ENCODE measurements at regions not wholly inside any gene's neighbourhood (a gene's known extent, or its start where the extent isn't known, plus 50 kb on each side); places are given as distances from the start of the nearest gene placed in this dataset.

DNA sequence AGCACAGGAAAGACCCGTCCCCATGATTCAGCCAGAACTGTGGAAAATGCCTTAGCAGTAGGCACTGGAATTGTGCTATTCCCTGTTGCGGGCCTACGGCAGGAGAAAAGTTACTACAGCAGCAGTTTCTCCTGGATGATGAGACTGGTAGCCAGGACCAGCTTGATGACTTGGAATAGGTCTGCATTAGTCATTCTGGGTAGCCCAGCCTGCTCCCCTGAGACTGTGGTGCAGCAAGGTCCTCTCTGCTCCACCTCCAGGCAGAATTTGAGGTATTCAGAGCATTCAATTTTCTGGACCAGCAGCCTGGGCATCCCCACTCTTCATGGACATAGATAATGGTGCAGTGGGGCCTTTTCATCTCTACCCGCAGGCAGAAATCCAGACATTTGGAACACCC is 490.0 kb downstream of the SH2D4B start:
- DNase-seq: no peak

DNA sequence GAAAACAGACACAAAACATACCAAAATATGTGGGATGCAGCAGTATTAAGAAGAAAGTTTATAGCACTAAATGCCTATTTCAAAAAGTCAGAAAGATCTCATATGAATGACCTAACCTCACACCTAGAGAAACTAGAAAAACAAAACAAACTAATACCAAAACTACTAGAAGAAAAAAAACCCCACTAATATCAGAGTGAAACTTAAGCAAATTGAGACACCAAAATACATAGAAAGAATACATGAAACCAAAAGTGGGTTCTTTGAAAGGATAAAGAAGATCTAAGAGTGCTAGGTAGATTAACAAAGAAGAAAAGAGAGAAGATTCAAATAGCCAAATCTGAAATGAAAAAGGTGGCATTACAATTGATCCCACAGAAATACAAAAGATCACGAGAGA is 494.1 kb downstream of the SH2D4B start:
- DNase-seq: no peak

DNA sequence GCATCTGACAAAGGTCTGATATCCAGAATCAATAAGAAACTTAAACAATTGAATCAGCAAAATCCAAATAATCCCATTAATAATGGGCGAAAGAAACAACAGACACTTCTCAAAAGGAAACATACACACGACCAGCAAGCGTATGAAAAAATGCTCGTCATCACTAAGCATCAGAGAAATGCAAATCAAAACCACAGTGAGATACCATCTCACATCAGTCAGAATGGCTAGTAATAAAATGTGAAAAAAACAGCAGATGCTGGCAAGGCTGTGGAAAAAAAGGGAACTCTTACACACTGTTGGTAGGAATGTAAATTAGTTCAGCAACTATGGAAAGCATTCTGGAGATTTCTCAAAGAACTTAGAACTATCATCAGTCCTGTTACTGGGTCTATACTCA is 496.7 kb downstream of the SH2D4B start:
- no peak for DNase-seq

DNA sequence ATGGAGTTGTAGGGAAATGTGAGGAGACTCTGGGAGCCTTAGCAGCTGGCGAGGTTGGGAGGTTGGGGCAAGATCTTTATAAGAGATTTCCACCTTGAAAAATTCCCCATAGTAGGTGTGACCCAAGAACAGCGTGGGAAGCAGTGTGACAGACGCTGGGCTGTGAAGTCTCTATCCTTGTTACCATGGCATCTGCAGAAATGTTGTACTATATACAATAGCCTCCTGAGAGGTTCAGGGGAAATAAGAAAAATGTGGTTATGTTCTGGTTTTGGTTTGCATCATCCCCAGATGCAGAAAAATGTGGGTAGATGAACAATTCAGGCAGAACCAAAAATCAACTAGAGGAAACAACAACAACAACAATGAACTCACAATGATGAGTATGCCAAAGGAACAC is 498.6 kb downstream of the SH2D4B start:
- no peak for DNase-seq

DNA sequence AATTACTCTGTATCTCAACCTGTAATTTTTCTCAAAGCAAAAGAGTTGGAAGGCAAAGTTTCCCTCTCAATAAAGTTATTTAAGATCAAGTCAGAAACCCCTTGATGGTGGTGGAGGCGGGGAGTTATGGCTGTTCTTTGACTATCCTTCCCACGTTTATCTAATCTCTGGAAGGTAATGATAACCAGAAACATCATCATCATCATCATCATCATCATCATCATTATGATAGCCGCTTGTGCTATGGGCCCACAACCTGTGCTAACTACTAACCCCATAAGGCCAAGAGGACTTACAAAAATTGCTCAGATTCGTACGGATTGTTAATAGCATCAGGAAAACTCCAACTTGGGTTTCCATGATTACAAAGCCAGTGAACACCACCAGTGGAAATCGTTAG is 502.3 kb downstream of the SH2D4B start:
- DNase-seq: no peak

DNA sequence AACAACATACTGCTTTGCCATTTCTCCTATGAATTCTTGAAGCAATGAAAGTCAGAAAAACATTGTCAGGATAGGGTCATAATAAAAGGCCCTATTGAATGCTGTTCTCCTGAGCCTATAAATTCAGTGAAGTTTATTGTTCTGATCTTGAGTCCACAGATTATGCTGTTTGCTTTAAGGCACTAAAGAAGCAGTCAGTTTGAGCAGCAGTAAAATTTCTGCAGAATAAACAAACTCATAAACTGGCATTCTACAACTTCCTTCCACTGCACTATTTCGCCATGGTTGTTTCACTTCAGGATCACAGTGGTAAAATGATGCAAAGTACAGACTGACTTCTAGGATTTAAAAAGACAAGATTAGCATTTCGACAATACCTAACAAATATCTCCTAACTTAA is 503.2 kb downstream of the SH2D4B start:
- no peak for DNase-seq

DNA sequence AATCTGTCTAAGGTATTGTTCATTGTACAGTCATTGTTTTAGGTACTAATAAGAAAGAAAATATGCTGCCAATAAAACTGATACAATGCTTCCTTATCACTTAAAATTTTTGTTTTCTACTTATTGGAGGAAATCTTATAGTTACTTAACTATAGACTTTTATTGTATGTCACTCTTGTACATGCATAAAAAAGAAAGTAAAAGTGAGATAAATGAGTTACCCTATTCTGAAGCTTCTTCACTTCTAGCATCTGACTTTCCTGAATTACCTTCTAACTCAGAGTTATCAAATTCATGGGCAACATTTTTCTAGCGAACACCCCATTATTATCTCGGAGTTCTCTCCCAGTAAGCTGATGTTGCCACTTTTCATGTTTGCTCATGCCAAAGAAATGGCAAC is 504.9 kb downstream of the SH2D4B start:
- DNase-seq: no peak

DNA sequence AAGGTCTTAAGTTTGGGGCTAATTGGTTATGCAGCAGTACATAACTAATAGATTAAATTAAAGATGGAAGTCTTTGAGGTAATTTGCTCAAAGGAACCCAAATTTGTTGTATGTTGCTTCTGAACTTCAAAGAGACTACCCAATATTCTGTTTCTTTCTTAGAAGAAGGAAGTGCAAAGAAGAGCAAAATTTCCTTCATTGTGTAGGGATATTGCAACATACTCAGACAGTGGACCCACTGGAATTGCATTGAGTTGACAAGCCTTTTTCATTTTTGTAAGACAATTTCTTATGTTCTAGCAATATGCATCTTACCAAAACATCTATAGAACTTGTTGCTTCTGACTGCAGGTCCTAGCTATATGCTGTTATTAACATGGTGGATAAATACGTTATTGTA is 527.8 kb downstream of the SH2D4B start:
- no peak for DNase-seq

DNA sequence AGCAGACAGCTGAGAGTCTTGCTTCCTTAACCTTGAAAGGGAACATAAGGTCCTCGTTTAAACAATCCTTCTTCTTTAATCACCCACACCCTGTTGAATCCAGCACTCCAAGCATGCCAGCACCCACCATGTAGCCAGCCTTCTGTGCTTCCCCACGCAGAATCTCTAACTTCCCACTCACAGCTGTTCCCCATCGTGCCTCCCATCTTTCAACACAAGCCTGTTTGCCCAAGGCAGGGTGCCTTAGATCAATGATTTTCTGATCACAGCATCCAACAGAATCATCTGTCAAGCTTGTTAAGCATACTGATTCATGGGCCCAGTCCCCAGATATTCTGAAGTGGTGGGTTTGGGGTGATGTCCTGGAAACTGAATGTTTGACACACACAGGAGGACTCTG is 530.8 kb downstream of the SH2D4B start:
- DNase-seq: no peak

DNA sequence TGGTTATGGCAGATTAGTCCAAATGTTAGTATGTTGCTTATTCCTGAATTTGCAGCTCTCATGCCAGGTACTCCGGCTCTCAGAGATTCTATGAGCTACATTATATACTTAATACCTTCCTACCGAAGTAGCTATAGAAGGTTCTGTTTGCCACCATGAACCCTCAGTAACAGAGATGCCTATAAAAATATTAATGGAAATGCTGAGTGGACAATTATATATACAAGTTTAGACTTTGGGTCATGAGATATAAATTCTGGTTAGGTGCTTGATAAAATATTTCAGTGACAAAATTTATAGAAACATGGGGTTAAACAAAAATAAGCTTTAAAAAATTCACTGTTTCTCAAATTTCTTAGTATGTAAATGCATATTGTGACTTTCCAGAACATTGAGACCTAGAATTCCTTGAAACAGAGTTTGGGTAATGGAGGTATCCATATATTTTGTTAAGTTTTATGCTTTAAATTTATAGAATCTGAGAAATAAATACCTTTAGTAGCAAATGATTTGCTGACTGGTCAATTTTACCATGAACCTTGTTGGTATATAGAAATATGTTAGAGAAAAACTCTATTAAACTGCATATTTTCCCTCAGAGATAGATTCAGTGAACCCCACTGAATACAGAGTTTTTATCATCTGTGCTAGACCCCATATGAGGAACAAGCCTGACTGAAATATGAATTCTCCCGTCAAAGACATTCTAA is 533.5 kb downstream of the SH2D4B start:
- DNase-seq: no peak

DNA sequence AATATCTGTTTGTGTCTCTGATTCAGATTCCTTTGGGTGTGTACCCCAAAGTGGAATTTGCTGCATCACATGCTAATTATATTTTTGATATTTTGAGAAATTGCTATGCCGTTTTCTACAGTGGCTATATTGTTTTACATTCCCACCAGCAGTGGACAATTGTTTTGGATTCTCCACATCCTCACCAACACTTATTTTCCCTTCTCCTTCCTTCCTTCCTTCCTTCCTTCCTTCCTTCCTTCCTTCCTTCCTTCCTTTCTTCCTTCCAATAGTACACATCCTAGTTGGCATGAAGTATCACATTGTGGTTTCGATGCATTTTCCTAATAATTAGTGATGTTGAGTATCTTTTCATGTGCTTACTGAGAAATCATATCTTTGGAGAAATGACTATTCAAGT is 535.5 kb downstream of the SH2D4B start:
- DNase-seq: no peak

DNA sequence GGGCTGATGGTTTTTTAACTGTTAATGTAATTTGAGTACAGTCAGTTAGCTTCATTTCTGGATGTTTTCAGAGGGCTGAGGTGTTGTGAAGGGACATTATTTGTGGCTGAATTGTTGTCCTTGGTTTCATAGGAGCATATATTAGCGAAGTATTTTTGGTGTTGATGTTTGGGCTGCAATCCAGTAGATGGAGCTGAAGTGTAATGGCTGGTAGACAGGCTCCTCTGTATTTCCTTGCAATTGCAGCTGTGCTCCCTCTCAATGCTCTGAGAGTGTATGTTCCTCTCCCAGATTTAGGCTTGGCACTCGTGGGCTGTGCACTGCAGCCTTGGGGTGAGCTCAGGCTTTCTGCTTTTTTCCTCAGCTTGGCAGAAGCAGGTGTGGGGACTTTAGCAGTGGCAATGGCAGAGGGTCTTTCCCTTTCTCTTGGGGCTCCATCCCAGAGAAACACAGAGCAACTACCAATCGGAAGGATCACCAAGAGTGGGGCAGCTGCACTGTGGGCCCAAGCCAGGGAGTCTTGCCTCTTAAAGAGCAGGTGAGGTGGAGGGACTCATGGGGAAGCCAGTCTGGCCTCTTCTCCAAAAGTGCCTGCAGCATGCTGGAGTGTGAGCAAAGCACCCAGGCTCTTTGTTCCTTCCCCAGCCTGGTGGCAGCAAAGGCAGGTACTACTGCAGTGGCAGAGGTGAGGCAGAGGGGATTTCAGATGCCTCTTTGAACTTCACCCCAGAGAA is 544.4 kb downstream of the SH2D4B start:
- no peak for DNase-seq

DNA sequence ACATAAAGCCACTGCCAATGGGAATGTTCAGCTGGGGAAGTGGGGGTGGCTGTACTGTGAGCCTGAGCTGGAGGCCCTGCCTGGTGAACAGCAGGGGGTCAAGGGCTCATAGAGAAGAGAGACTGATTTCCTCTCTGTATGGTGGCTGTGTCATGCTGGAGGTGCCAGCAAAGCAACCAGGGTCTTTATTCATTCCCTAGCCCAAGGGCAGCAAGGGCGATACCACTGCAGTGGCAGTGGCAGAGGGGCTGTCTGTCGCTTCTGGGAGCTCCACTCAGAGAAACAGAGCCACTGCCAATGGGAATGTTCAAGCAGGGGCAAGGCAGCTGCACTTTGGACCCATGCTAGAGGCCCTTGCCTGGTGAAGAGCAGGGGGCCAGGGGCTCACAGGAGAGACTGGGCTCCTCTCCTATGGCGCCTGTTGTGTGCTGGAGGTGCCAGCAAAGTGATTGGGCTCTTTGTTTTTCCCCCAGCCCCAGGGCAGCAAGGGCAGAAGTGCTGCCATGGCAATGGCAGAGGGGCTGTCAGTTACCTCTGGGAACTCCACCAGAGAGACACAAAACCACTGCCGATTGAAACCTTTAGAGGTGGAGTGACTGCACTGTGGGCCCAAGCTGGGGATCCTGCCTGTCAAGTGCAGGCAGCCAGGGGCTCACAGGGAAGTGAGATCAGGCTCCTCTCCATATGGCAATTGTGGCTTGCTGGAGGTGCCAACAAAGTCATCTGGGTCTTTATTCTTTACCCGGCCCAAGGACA is 545.1 kb downstream of the SH2D4B start:
- DNase-seq: no peak

DNA sequence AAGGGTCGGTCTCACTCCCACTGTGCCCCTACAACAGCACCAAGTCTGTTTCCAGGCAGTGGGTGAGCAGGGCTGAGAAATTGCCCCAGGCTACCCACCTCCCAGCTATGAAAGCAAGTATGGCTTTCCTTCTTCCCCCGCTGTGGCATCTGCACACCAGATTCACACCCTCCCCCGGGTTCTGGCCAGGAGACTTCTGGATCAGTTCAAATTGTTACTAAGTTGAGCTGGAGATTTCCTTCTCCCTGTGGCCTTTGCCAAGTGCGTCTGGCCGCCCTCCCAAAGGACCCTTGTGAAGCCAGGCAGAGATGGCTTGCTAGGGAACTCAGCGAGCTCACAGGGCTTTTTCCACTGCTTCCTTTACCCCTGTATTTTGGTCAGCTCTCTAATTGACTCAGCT is 555.4 kb downstream of the SH2D4B start:
- DNase-seq: no peak

DNA sequence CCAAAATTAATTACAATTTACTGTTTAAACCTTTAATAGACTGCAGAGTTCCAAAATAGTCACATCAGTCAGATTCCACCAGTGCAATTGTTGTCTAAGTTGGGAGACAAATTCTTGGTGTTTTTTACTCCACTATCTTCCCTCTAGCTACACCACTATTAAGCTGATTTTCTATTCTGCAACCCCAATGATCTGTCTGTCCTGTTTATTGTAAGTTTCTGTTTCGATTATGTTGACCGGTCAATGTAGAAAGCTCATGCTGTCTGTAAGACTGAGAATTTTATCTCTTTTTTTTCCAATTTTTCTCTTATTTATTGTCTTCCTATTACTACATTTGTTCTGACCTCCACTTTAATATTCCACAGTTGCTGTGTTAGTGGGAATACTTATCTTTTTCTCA is 557.5 kb downstream of the SH2D4B start:
- no peak for DNase-seq

DNA sequence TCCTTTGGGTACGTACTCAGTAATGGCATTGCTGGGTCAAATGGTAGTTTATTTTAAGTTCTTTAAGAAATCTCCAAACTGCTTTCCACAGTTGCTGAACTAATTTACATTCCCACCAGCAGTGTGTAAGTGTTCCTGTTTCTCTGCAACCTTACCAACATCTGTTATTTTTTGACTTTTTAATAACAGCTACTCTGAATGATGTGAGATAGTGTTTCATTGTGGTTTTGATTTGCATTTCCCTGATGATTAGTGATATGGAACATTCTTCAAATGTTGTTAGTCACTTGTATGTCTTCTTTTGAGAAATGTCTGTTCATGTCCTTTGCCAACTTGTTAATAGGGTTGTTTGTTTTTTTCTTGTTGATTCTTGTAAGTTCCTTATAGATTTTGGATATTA is 558.9 kb downstream of the SH2D4B start:
- no peak for DNase-seq

DNA sequence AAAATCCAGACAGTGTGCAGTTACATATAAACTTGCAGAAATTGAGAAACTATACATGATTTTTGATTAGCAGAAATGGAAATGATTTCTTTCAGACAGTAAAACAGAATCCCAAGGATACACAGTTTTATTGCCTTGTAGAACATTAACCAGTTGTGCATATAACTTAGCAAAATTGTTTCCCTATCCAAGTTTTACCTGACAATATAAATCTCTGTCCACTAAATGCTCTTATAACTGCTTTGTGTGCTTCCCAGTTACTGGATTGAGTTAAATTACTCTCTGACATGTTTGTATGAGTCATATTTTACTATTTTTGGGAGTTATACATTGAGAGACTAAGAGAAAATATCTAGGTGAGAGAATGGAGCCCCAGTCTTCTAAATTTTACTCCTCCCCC is 563.4 kb downstream of the SH2D4B start:
- DNase-seq: no peak

DNA sequence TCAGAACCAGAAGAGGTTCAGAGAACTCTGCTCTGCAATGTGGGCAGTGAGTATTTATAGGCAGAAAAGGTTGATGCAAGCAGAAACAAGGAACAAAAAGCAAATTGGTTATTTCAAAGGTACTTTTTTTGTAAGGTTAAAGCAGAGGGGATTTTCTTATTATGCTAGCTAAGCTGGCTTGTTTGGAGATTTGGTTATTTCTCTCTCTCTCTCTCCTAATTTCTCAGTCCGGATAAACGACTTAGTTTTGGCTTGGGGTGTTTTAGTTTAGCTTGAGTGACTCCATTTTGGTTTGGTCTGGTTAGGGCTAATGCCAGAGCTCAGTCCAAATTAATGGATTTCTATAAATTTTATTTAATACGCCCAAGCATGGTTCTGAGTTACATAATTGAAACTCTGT is 566.8 kb downstream of the SH2D4B start:
- DNase-seq: no peak

DNA sequence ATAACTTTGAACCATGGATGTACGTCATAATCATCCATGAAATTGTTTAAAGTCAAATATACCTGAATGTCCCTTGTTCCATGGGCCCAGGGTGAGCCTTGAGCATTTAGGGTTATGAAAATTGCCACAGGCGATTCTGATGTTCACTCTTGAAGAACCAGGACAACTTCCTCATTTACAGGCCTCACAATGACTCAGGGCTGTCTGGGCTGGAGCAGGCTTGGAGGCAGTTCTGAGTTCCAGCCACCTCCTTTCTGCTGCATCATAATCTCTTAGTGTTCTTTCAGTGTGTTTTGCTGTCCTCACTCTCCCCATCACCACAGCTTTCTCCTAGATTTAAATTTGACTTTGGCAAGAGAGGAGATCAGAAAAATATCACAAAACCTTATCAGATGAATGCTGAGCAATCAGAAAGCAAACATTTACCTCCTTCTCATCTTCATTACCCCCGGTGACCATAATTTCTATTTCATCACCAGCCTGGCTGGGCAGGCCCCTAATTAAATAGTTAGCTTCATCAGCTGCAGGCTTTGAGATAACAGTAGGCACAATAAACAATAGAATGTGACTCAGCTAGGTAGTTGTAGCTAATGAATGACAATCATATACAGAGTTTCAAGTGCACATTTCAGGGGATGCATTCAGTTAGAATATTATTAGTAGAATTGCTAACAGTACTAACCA is 571.0 kb downstream of the SH2D4B start:
- DNase-seq: no peak

DNA sequence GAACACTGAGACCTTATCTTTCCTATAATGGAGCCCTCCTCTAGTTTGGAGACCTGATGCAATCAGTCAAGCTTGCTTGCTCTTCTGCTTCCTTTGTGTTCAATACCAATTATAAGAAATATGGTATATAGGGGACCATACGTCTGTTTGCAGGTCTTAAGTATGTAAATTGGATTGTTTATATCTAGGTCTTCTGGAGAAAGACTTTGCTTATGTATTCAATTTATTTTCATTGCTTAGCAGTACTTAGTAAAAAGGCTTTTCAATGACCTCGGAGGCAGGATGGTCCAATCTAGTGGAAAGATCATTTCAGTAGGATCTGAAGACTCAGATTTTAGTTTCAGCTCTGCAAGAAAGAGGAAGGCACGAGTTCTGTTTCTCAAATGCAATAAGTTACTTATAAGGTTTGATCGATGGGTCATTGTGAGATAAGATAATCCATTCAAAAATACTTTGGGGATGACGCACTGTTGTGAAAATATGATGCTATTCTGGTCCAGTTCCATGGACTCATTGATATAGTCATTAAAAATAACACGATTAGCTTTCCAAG is 571.6 kb downstream of the SH2D4B start:
- DNase-seq: no peak

DNA sequence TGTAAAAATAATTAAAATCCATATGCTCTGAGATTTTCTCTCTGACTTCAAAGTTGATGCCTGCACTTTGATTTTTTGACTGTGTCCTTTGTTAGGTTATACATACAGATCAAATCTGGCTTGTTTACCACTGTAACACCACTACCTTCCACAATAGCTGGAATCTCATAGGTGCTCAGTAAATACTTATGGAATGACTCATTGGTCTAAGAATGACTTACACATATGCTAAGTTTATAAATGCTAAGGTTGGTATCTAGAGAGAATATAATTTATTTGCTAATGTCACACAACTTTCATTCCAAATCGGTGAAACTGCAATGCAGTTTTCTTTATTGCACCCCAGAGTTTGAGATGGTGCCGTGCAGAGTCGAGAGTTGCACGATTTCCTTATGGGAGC is 578.5 kb downstream of the SH2D4B start:
- DNase-seq: no peak

DNA sequence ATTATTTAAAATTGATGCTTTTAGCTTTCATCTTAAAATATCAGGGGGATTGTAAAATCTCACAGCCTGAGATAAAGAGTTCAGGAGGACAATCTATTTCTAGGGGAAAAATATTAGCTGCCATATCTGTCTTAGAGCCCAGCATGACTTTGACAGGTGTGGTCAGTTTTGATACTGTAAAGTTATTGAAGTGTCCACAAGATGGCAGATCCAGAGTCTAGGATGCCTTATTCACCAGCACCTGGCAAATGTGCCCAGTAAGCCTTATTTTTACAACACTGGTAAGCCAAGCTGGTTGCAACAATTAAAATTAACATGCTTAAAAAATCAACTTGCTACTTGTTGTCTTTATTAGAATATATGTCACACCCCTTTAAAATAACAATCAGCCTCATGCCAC is 579.3 kb downstream of the SH2D4B start:
- peak; percentile 4 for DNase-seq

DNA sequence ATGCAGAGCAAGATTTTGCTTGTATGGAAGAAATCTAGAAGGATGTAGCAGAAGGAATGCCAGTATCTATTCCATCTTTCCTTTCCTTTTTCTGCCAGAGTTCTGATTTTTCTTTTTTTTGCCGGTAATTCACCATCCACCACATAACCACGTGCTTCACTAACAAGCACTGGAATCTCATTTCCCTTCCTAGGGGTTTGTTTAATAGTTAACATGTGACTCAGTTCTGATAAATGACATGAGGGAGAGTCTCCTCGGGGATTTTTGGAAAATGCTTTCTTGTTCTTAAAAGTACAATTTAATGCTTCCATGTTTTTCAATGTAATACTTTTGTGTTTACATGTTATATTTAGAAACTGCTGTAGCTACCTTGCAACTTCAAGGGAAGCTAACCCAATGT is 590.2 kb downstream of the SH2D4B start:
- DNase-seq: no peak

All from RPMI8226 (cell line).